ENCODE measurements at regions not wholly inside any gene's neighbourhood (a gene's known extent, or its start where the extent isn't known, plus 50 kb on each side); places are given as distances from the start of the nearest gene placed in this dataset.
"Not testable (repeated sequence)": the region's sequence is repeated elsewhere in the genome, so short reads cannot be mapped to it uniquely, and the experiment has no call there.

- TF ChIP-seq CTCF, POLR2AphosphoS5 (IDR thresholded peaks at IDR 0.05): not testable (repeated sequence)
Observed at GRCh38 chr20:30814312-30814639, 443.2 kb upstream of the DEFB115 start.
